IgD-negative memory B cell (primary cell): ENCODE measurements at regions not wholly inside any gene's neighbourhood (a gene's known extent, or its start where the extent isn't known, plus 50 kb on each side); places are given as distances from the start of the nearest gene placed in this dataset.
A peak's percentile ranks its signal among the peaks of the same experiment; 100 is the strongest.

Source experiments
- H3K27ac Mint-ChIP-seq, 3 donors: one replicate each; pipeline ENCODE4 v1.8.0; 2020 to 2022; ENCODE audit warnings: mild to moderate bottlenecking in 3 of 3, mixed read lengths in 3 of 3, moderate library complexity in 1 of 3
- H3K27me3 Mint-ChIP-seq: one replicate; pipeline ENCODE4 v1.8.0; 2021; ENCODE audit warnings: mixed read lengths
- H3K36me3 Mint-ChIP-seq: one replicate; pipeline ENCODE4 v1.8.0; 2020; ENCODE audit warnings: mild to moderate bottlenecking, mixed read lengths
- H3K4me1 Mint-ChIP-seq, 3 donors: one replicate each; pipeline ENCODE4 v1.8.0; 2020 to 2022; ENCODE audit warnings: mixed read lengths in 3 of 3, mild to moderate bottlenecking in 1 of 3
- H3K4me3 Mint-ChIP-seq, 4 donors: one replicate each; pipeline ENCODE4 v1.8.0; 2020 to 2022; ENCODE audit warnings: mild to moderate bottlenecking in 4 of 4, mixed read lengths in 4 of 4, moderate library complexity in 3 of 4
- H3K9me3 Mint-ChIP-seq, 3 donors: one replicate each; pipeline ENCODE4 v1.8.0; 2020 to 2021; ENCODE audit warnings: mixed read lengths in 3 of 3, mild to moderate bottlenecking in 1 of 3

DNA sequence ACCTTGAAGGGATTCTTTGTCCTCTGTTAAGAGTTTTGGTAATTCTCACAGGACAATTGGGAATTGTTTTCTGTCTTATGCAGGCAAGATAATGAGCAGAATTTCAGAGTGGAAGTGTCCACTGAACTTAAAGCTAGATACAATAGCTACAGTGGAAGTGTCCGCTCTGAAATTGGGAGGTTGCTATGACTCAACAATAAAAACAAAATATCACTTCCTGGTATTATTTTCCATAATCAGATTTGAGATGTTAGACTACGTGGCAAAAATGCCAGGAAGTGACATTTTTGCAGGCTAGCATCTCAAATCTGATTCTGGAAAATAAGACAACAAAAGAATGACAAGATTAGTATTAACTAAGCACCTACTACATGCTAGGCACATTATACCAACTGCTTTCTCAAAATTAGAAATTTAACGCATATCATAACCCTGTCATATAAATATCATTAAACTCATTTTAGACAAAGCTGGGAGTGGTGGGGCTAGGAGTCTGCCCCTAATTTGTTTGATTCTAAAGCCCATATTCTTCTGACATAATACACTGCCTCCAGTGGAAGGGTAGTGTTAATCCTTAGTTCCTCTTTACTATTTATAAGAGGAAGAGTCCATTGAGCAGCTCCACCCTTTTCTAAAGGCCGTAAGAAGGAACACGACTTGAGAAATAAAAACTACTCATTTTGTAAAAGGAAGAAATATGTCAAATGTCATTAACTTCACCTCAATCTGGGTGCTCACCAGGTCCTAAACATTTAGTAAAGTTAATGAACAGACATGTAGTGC is 266.9 kb upstream of the STT3B start:
- Mint-ChIP-seq H3K4me3 (no peak overlapping the region), H3K27me3 (no peaks in the 10 kb centered on the region), H3K4me1 (peaks cover 0 to 5% (median 1%) of the 10 kb centered on the region in 3 donors), H3K36me3 (peaks cover 2% of the 10 kb centered on the region), H3K9me3 (no peaks in the 10 kb centered on the region), H3K27ac (no peak overlapping the region)

DNA sequence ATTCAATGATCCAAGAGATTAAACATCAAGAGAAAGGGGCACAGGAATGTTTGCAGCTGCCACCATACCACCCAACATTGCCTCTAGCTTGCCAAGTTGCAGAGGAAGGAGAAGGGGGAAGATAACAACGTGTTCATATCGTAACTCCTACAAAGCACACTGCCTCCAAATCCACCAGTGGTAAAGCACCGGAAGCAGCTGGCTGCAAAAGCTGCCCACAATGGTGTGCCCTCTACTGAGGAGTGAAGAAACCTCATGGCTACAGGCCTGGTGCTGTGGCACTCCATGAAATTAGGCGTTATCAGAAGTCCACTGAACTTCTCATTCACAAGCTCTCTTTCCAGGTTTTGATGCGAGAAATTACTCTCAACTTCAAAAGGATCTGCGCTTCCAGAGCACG is 263.9 kb upstream of the STT3B start:
- Mint-ChIP-seq H3K36me3 (peaks cover 4% of the 10 kb centered on the region), H3K27ac (no peak overlapping the region), H3K4me1 (peaks cover 0 to 7% (median 5%) of the 10 kb centered on the region in 3 donors), H3K9me3 (peaks cover 0 to 2% (median 0%) of the 10 kb centered on the region in 3 donors), H3K4me3 (no peak overlapping the region), H3K27me3 (peaks cover 8% of the 10 kb centered on the region)

DNA sequence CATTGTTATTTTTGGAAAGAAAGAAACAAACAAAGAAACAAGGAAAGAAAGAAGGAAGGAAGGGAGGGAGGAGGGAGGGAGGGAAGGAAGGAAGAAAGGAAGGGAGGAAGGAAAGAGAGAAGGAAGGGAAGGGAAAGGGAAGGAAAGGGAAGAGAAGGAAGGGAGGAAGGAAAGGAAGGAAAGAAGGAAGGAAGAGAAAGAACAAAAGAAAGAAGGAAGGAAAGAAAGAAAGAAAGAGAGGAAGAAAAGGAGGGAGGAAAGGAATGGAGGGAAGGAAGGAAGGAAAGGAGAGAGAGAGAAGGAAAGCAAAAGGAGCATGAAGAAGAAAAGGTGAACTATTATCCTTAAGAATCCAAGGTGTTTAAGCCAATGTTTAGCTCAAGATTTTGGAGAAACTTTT is 262.7 kb upstream of the STT3B start:
- Mint-ChIP-seq H3K9me3 (peaks cover 0 to 2% (median 0%) of the 10 kb centered on the region in 3 donors), H3K36me3 (peaks cover 4% of the 10 kb centered on the region), H3K4me1 (peaks cover 0 to 7% (median 5%) of the 10 kb centered on the region in 3 donors), H3K27me3 (peaks cover 8% of the 10 kb centered on the region), H3K27ac (no peak overlapping the region), H3K4me3 (no peak overlapping the region)

DNA sequence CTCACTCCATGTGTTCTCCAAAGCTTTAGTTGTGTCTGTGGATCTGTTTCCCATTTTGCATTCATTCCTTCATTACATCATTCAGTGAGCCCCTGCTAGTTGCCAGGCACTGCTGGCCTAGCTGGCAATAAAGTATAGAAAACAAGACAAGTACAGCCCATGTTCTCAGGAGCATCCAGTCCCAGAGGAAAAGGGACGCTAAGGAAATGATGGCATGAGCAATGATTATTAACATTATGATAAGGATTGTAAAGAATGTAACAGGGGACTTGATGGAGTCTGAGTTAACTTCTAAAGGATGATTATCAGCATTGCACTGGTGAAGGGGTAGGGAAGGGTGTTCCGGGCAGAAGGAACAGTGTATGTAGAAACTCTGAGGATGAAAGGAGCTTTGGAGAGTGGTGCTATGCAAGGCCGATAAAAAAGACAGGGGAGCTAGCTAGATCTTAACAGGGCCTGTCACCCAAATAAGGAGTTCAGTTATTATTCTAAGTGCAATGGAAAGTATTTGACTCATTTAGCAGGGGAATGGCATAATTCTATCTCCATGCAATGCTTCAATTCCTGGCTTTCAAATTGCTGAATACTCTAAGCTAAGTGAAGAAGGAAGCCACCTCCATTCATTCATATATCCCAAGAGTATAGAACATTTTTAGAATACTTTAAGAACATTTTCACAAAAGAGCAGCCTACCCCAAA is 258.2 kb upstream of the STT3B start:
- Mint-ChIP-seq H3K27me3 (peaks cover 8% of the 10 kb centered on the region), H3K9me3 (peaks cover 0 to 2% (median 0%) of the 10 kb centered on the region in 3 donors), H3K27ac (no peak overlapping the region), H3K4me1 (peaks cover 0 to 5% (median 0%) of the 10 kb centered on the region in 3 donors), H3K36me3 (peaks cover 2% of the 10 kb centered on the region), H3K4me3 (no peak overlapping the region)

DNA sequence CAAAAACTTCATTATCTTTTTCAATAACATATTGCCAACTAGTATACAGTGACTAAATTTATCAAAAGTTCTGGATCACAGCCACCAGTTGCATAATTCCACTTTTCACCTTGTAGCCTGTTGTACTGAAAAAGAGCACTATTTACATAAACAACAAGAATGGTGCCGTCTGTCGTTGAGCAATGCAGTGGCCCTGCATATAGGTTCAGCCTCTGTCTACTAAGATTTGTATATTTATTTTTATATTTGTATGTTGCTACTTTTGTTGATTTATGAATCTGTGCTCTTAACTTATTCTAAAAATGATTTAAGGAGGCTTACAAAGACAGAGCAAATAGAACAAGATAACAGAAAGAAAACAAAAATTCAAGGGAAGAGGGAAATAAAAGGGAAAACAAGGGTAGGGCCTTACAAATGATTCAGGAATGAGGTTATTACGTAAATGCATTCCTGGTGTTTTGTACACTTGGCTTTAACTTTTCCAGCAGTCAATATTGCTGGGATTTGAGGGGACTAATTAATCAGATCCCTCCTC is 257.6 kb upstream of the STT3B start:
- no peak overlapping the region for H3K27ac Mint-ChIP-seq
- peaks cover 8% of the 10 kb centered on the region for H3K27me3 Mint-ChIP-seq
- H3K4me3 Mint-ChIP-seq = no peak overlapping the region
- H3K4me1 Mint-ChIP-seq = peaks cover 0 to 5% (median 0%) of the 10 kb centered on the region in 3 donors
- H3K9me3 Mint-ChIP-seq = peaks cover 0 to 2% (median 0%) of the 10 kb centered on the region in 3 donors
- H3K36me3 Mint-ChIP-seq = peaks cover 2% of the 10 kb centered on the region

DNA sequence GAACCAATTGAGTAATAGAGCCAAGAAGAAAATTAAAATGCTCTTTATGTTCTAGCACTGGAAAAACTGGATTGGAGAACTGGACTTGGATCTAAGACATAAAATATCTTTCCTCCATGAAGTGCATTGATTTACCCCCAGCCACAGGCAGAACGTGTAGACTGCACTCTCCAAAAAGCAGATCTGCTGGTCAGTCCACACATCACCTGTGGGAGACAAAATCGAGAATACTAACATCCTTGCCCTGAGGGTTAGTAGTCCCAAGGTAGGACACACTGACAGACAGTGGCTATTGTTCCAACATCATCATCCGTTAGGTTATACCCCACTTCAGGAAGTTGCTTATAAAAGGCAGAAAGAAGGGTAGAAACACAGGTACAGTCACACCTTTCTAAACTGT is 257.1 kb upstream of the STT3B start:
- peaks cover 0 to 2% (median 1%) of the 10 kb centered on the region in 3 donors for H3K9me3 Mint-ChIP-seq
- H3K27ac Mint-ChIP-seq = no peak overlapping the region
- peaks cover 2% of the 10 kb centered on the region for H3K36me3 Mint-ChIP-seq
- peaks cover 8% of the 10 kb centered on the region for H3K27me3 Mint-ChIP-seq
- peaks cover 0 to 5% (median 0%) of the 10 kb centered on the region in 3 donors for H3K4me1 Mint-ChIP-seq
- no peak overlapping the region for H3K4me3 Mint-ChIP-seq

DNA sequence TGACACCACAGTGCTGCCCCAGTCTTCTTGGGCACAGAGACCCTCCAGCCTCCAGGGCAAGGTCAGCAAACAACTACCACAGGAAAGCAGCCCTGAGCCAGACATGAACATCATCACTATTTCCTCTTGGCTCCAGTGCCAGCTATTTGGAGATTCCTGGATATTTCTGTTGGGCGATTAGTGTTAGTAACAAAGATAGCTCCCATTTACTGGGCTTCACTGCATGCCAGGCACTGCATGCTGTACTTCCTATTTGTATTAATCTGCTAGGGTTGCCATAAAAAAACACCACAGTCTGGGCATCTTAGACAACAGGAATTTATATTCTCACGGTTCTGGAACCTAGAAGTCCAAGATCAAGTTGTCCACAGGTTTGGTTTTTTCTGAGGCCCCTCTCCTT is 255.1 kb upstream of the STT3B start:
- H3K36me3 Mint-ChIP-seq = no peaks in the 10 kb centered on the region
- H3K27ac Mint-ChIP-seq = no peak overlapping the region
- no peaks in the 10 kb centered on the region for H3K4me1 Mint-ChIP-seq
- peaks cover 0 to 2% (median 1%) of the 10 kb centered on the region in 3 donors for H3K9me3 Mint-ChIP-seq
- peaks cover 5% of the 10 kb centered on the region for H3K27me3 Mint-ChIP-seq
- no peak overlapping the region for H3K4me3 Mint-ChIP-seq

DNA sequence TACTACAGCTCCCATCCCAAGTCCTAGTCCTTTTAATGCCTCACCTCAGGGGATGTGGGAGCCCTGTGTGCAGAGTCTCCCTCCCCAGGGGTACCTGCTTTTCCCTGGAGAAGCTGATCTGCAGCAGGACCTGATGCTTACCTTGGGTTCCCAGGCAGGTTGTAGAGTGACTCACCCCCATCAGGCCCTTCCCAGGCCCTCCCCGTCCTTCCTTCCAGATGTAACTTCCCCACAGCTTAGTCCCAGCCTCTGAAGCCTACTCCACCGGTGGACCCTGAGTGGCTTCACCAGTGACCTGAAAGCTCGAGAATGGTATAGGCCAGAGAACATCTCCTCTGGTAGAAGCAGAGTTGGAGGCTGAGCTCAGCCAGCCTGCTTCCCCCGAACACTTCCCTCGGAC is 254.2 kb upstream of the STT3B start:
- Mint-ChIP-seq H3K36me3 (no peaks in the 10 kb centered on the region), H3K27ac (no peak overlapping the region), H3K9me3 (peaks cover 0 to 1% (median 0%) of the 10 kb centered on the region in 3 donors), H3K4me3 (no peak overlapping the region), H3K27me3 (no peaks in the 10 kb centered on the region), H3K4me1 (no peaks in the 10 kb centered on the region)

DNA sequence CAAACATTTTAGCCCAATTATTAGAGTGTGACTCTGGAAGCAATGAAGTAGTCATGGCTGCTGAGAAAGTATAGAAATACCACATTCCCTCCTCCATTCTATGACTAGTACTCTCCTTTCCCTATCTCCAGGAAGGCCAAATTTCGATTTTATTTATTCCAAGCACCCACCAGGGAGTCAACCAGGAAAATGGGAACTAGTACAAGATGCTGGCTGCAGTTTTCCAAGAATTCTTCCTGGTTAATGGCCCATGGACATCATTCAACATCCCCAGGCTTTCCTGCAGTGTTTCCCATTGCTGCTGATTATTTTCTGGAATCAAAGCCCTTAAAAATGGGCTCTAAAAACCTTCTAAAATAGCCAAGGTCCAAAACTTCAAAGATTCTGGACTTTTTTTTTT is 247.9 kb upstream of the STT3B start:
- no peaks in the 10 kb centered on the region for H3K36me3 Mint-ChIP-seq
- H3K9me3 Mint-ChIP-seq = peaks cover 0 to 1% (median 0%) of the 10 kb centered on the region in 3 donors
- H3K4me3 Mint-ChIP-seq = no peak overlapping the region
- H3K27ac Mint-ChIP-seq = no peak overlapping the region
- peaks cover 2% of the 10 kb centered on the region for H3K27me3 Mint-ChIP-seq
- H3K4me1 Mint-ChIP-seq = peaks cover 0 to 2% (median 0%) of the 10 kb centered on the region in 3 donors

DNA sequence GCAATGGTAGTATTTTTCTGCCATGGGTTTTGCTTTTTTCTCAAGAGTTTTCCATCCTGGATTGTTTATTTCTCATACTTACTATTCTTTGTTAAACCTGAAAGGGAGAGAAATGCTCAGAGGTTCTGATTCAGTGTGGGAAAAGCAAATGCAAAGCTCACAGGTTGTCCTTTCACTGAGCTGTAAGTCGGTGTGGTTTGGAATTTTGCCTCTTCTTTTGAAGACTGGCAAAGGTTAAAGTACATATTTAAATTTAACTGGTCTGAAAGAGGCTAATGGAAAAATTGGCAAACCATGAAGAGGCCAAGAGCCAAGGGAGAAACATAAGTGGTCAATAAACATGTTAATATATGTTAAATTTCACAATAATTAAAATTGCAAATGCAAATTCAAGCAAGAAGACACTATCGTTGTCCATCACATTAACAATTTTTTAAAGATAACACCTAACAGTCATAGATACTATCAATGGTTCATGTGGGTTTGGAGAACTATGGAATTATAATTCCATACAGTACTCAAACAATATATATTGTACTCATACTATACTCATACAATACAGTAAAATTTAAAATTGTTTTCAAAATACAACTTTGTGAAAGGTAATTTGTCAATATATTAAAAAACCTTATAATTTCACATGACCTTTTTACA is 246.8 kb upstream of the STT3B start:
- H3K4me3 Mint-ChIP-seq = no peak overlapping the region
- no peak overlapping the region for H3K27ac Mint-ChIP-seq
- peaks cover 0 to 2% (median 0%) of the 10 kb centered on the region in 3 donors for H3K4me1 Mint-ChIP-seq
- H3K36me3 Mint-ChIP-seq = no peaks in the 10 kb centered on the region
- H3K27me3 Mint-ChIP-seq = peaks cover 2% of the 10 kb centered on the region
- H3K9me3 Mint-ChIP-seq = no peaks in the 10 kb centered on the region

DNA sequence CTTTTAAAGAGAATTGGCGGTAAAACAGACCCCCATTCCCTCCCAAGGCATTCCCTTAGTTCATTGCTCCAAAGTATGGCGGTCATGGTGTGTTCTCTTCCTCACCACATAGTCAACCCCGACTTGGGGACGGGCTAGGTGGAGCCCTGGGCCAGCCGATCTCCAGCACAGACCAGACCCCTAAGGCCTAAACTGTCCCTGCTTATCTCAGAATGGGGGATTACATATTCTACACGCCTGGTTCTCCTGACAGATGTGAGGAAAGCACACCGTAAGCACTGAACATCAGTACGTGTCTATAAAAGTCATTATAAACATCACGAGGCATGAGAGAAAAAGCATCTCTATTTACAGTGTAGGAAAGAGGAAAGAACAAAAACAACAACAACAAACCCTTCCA is 244.5 kb upstream of the STT3B start:
- Mint-ChIP-seq H3K4me3 (no peak overlapping the region), H3K9me3 (no peaks in the 10 kb centered on the region), H3K27me3 (peaks cover 2% of the 10 kb centered on the region), H3K4me1 (peaks cover 0 to 2% (median 0%) of the 10 kb centered on the region in 3 donors), H3K27ac (no peak overlapping the region), H3K36me3 (no peaks in the 10 kb centered on the region)

DNA sequence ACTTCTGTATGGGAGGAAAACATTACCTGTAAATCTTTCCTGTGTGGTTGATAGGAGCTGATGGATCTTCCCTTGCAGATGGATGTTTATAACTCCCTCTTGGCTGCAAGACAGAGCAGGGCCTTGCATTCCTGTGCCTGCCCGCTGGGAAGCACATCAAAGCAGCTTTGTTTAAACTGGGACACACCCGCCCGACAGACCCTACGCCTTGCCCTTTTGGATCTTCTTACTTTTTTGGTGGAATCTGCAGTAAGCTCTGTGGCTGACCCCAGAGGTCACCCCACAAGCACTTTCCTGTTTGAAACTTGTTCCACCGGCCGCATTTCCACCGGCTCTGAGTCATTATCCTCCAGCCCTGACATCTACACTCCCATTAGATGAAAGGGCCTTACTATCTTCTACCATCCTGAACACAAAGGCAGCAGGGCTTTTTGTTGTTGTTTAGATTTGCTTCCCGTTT is 244.1 kb upstream of the STT3B start:
- Mint-ChIP-seq H3K36me3 (peaks cover 2% of the 10 kb centered on the region), H3K4me3 (no peak overlapping the region), H3K27ac (peak overlapping the region in 1 of 3 donors; percentile 36), H3K27me3 (peaks cover 2% of the 10 kb centered on the region), H3K4me1 (peaks cover 0 to 2% (median 0%) of the 10 kb centered on the region in 3 donors), H3K9me3 (no peaks in the 10 kb centered on the region)

DNA sequence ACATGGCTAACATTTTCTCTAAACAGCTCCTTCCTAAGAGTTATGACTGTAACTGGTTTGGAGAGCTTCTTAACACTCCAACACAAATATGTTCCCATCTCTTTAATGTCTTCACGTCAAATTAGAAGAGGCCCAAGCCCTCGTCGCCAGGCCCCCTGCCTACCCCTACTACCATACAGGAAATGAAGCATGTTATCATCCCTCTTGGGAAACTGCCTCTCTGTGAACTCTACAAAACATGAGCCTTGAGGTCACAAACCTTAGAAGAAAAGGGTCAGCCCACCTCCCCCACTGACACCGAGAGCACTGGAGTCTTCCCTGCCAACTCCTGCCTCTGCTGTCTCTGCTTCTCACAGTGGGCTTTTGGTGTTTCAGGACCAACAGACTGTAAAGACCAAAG is 243.1 kb upstream of the STT3B start:
- Mint-ChIP-seq H3K4me1 (peaks cover 0 to 2% (median 0%) of the 10 kb centered on the region in 3 donors), H3K27ac (peak overlapping the region in 1 of 3 donors; percentile 79), H3K9me3 (no peaks in the 10 kb centered on the region), H3K4me3 (no peak overlapping the region), H3K27me3 (peaks cover 4% of the 10 kb centered on the region), H3K36me3 (peaks cover 2% of the 10 kb centered on the region)

DNA sequence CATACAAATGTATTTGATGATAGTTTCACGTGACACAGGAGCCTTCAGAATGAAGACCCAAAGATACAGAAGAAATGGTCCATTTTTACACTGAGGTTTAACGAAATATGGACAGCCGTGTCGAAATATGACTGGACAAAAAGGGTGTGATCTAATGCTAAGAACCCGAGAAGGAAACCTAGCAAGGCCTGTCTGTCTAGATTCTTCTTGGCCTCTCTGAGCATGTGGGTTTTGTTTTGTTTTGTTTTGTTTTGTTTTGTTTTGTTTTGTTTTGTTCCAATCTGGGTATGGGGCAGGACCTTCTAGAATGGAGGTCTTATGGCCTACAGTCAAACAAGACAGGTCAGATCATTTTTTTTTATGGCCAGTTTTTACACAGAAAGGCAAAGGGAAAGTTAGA is 242.7 kb upstream of the STT3B start:
- H3K4me1 Mint-ChIP-seq = peaks cover 0 to 2% (median 0%) of the 10 kb centered on the region in 3 donors

DNA sequence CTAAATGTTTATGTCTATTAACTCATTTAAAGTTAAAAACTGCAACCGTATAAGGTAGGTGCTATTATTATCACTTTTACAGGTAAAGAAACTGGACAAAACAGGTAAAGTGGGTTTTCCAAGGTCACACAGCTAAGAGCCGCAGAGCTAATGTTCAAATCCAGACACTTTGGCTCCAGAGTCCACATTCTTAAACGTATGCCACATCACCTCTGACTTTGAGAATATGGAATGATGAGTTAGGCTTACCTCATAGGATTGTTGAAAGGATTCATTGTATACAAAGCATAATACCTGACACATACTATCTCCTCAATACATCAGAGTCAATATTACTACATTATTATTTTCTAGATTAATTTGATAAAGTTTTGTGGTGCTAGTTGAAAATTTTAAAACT is 240.9 kb upstream of the STT3B start:
- Mint-ChIP-seq H3K27me3 (peaks cover 7% of the 10 kb centered on the region), H3K9me3 (no peaks in the 10 kb centered on the region), H3K4me1 (peaks cover 0 to 2% (median 0%) of the 10 kb centered on the region in 3 donors), H3K27ac (no peak overlapping the region), H3K36me3 (peaks cover 2% of the 10 kb centered on the region), H3K4me3 (no peak overlapping the region)

More for the DNA sequence above, 242.7 kb upstream of the STT3B start:
- Mint-ChIP-seq H3K4me3 (no peak overlapping the region), H3K27ac (peak overlapping the region in 1 of 3 donors; percentile 79), H3K27me3 (peaks cover 4% of the 10 kb centered on the region), H3K9me3 (no peaks in the 10 kb centered on the region), H3K36me3 (peaks cover 2% of the 10 kb centered on the region)
